ENCODE measurements at regions not wholly inside any gene's neighbourhood (a gene's known extent, or its start where the extent isn't known, plus 50 kb on each side); places are given as distances from the start of the nearest gene placed in this dataset.

- no peak for TF ChIP-seq POLR2A (IDR thresholded peaks at IDR 0.05)
- TF ChIP-seq, protein P1, sequence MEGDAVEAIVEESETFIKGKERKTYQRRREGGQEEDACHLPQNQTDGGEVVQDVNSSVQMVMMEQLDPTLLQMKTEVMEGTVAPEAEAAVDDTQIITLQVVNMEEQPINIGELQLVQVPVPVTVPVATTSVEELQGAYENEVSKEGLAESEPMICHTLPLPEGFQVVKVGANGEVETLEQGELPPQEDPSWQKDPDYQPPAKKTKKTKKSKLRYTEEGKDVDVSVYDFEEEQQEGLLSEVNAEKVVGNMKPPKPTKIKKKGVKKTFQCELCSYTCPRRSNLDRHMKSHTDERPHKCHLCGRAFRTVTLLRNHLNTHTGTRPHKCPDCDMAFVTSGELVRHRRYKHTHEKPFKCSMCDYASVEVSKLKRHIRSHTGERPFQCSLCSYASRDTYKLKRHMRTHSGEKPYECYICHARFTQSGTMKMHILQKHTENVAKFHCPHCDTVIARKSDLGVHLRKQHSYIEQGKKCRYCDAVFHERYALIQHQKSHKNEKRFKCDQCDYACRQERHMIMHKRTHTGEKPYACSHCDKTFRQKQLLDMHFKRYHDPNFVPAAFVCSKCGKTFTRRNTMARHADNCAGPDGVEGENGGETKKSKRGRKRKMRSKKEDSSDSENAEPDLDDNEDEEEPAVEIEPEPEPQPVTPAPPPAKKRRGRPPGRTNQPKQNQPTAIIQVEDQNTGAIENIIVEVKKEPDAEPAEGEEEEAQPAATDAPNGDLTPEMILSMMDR (IDR thresholded peaks at IDR 0.05), result no peak
Observed at GRCh38 chr7:131194070-131194865, 133.4 kb upstream of the MKLN1 start.
